DOHH2 (cell line): ENCODE measurements at regions not wholly inside any gene's neighbourhood (a gene's known extent, or its start where the extent isn't known, plus 50 kb on each side); places are given as distances from the start of the nearest gene placed in this dataset.

Source experiments
- H3F3A ChIP-seq: fragments of 200-600 bp; sonication (generic), shearing (Covaris generic); 2 replicates; pipeline ENCODE4 v1.6.0; 2016; ENCODE audit warnings: antibody characterized with exemption, mild to moderate bottlenecking; ENCODE audit not compliant: control insufficient read depth, insufficient read depth
- H3K27ac ChIP-seq: fragments of 200-600 bp; sonication (generic); 2 replicates; pipeline ENCODE4 v1.5.1; 2014; ENCODE audit warnings: low read depth, mild to moderate bottlenecking, low read length, moderate library complexity
- H3K27me3 ChIP-seq: fragments of 200-600 bp; sonication (generic); 2 replicates; pipeline ENCODE4 v1.6.1; 2014; ENCODE audit warnings: mild to moderate bottlenecking, low read length, mixed read lengths; ENCODE audit not compliant: control insufficient read depth
- H3K36me3 ChIP-seq: fragments of 200-600 bp; sonication (generic); 2 replicates; pipeline ENCODE4 v1.6.1; 2014; ENCODE audit warnings: mild to moderate bottlenecking, low read length, moderate library complexity, mixed read lengths; ENCODE audit not compliant: control insufficient read depth
- H3K4me1 ChIP-seq: fragments of 200-600 bp; sonication (generic); 2 replicates; pipeline ENCODE4 v1.6.1; 2014; ENCODE audit warnings: mild to moderate bottlenecking, low read length, mixed read lengths; ENCODE audit not compliant: control insufficient read depth
- H3K4me2 ChIP-seq: fragments of 200-600 bp; sonication (generic); 2 replicates; pipeline ENCODE4 v1.6.0; 2014; ENCODE audit warnings: mild to moderate bottlenecking, low read length, moderate library complexity
- H3K4me3 ChIP-seq: fragments of 200-600 bp; sonication (generic); 2 replicates; pipeline ENCODE4 v1.5.1; 2014; ENCODE audit warnings: mild to moderate bottlenecking, low read length, mixed read lengths
- H3K79me2 ChIP-seq: fragments of 200-600 bp; sonication (generic); 2 replicates; pipeline ENCODE4 v1.6.1; 2014; ENCODE audit warnings: mild to moderate bottlenecking, low read length, mixed read lengths; ENCODE audit not compliant: control insufficient read depth
- H3K9me2 ChIP-seq: fragments of 200-600 bp; sonication (generic); replicated peaks from 2 replicates; pipeline ENCODE4 v1.6.1; 2014; ENCODE audit warnings: mild to moderate bottlenecking, low read length, mixed read lengths; ENCODE audit not compliant: control insufficient read depth
- H3K9me3 ChIP-seq: fragments of 200-600 bp; sonication (generic); 2 replicates; pipeline ENCODE4 v1.6.1; 2014; ENCODE audit warnings: antibody characterized with exemption, low read length, mixed read lengths; ENCODE audit not compliant: control insufficient read depth, insufficient read depth
- H4K20me1 ChIP-seq: fragments of 200-600 bp; sonication (generic); 2 replicates; pipeline ENCODE4 v1.6.0; 2014; ENCODE audit warnings: low read depth, mild to moderate bottlenecking, antibody characterized with exemption, low read length, moderate library complexity; ENCODE audit not compliant: control insufficient read depth, insufficient read depth
- CTCF ChIP-seq: fragments of 200-600 bp; sonication (generic); IDR thresholded peaks from one replicate; pipeline ENCODE4 v1.5.1; 2014; ENCODE audit warnings: antibody characterized with exemption, mild to moderate bottlenecking, low read depth, low read length; ENCODE audit not compliant: poor library complexity, severe bottlenecking
- EZH2phosphoT487 ChIP-seq: fragments of 200-600 bp; sonication (generic); IDR thresholded peaks from 2 replicates; pipeline ENCODE4 v1.6.1; 2017; ENCODE audit warnings: borderline replicate concordance, mild to moderate bottlenecking, antibody characterized with exemption, low read length, moderate library complexity, mixed read lengths

GRCh38 chr10:111348076-111348475 lies 271.2 kb downstream of the ADRA2A start:
- no peaks in the 10 kb centered on the region for H3K36me3 ChIP-seq
- H3K9me3 ChIP-seq = no peaks in the 10 kb centered on the region
- H3K79me2 ChIP-seq = no peaks in the 10 kb centered on the region
- no peak overlapping the region for H3K27ac ChIP-seq
- no peak overlapping the region for H3K4me2 ChIP-seq
- TF ChIP-seq CTCF (no peak), EZH2phosphoT487 (no peak)
- no peak overlapping the region for H3K4me3 ChIP-seq
- H3K9me2 ChIP-seq = no peaks in the 10 kb centered on the region
- H3K27me3 ChIP-seq = no peaks in the 10 kb centered on the region
- H4K20me1 ChIP-seq = no peaks in the 10 kb centered on the region
- no peaks in the 10 kb centered on the region for H3F3A ChIP-seq
- no peaks in the 10 kb centered on the region for H3K4me1 ChIP-seq

GRCh38 chr10:111354859-111355258 lies 278.0 kb downstream of the ADRA2A start:
- H3F3A ChIP-seq = no peaks in the 10 kb centered on the region
- no peaks in the 10 kb centered on the region for H3K4me1 ChIP-seq
- H4K20me1 ChIP-seq = no peaks in the 10 kb centered on the region
- H3K9me2 ChIP-seq = no peaks in the 10 kb centered on the region
- H3K27ac ChIP-seq = no peak overlapping the region
- H3K27me3 ChIP-seq = peaks cover 22% of the 10 kb centered on the region
- no peaks in the 10 kb centered on the region for H3K36me3 ChIP-seq
- TF ChIP-seq CTCF (no peak), EZH2phosphoT487 (no peak)
- H3K79me2 ChIP-seq = no peaks in the 10 kb centered on the region
- H3K4me3 ChIP-seq = no peak overlapping the region
- no peaks in the 10 kb centered on the region for H3K9me3 ChIP-seq
- no peak overlapping the region for H3K4me2 ChIP-seq

GRCh38 chr10:111356571-111356970 lies 279.7 kb downstream of the ADRA2A start:
- Histone ChIP-seq H3K4me2 (no peak overlapping the region), H3K9me3 (no peaks in the 10 kb centered on the region), H3K4me1 (no peaks in the 10 kb centered on the region), H3F3A (no peaks in the 10 kb centered on the region), H3K36me3 (no peaks in the 10 kb centered on the region), H3K9me2 (no peaks in the 10 kb centered on the region), H3K79me2 (no peaks in the 10 kb centered on the region), H4K20me1 (no peaks in the 10 kb centered on the region), H3K4me3 (no peak overlapping the region), H3K27me3 (peaks cover 22% of the 10 kb centered on the region), H3K27ac (no peak overlapping the region)
- no peak for TF ChIP-seq CTCF
- no peak for TF ChIP-seq EZH2phosphoT487

GRCh38 chr10:111357859-111358258 lies 281.0 kb downstream of the ADRA2A start:
- no peak overlapping the region for H3K4me3 ChIP-seq
- no peak for TF ChIP-seq CTCF
- TF ChIP-seq EZH2phosphoT487 = no peak
- H3K27me3 ChIP-seq = peaks cover 22% of the 10 kb centered on the region
- no peaks in the 10 kb centered on the region for H3K79me2 ChIP-seq
- H3K4me2 ChIP-seq = no peak overlapping the region
- no peaks in the 10 kb centered on the region for H3K4me1 ChIP-seq
- no peaks in the 10 kb centered on the region for H4K20me1 ChIP-seq
- H3K9me2 ChIP-seq = no peaks in the 10 kb centered on the region
- H3K36me3 ChIP-seq = no peaks in the 10 kb centered on the region
- no peaks in the 10 kb centered on the region for H3K9me3 ChIP-seq
- no peaks in the 10 kb centered on the region for H3F3A ChIP-seq
- no peak overlapping the region for H3K27ac ChIP-seq
